Motor neuron (in vitro differentiated cells): ENCODE measurements at regions not wholly inside any gene's neighbourhood (a gene's known extent, or its start where the extent isn't known, plus 50 kb on each side); places are given as distances from the start of the nearest gene placed in this dataset.

Experiments
- ATAC-seq, 8 experiments: fragments of 200-7000 bp; cut with Tn5 transposase; replicated peaks in 6 of 8; 2 replicates each; pipeline ENCODE4 v1.8.0; 2021; ENCODE audit warnings: mild to moderate bottlenecking in 8 of 8, moderate library complexity in 8 of 8
- H3K27ac ChIP-seq, 2 donors: fragments of 250-450 bp; sonication (Bioruptor Pico); 2 replicates each; pipeline ENCODE4 v1.9.0; 2021; ENCODE audit warnings: antibody characterized with exemption in 2 of 2, mild to moderate bottlenecking in 2 of 2, moderate library complexity in 1 of 2
- H3K4me1 ChIP-seq, 2 donors: fragments of 250-450 bp; sonication (Bioruptor Pico); replicated peaks in 1 of 2; 2 replicates each; pipeline ENCODE4 v1.6.1; 2021; ENCODE audit warnings: antibody characterized with exemption in 2 of 2, mild to moderate bottlenecking in 2 of 2, moderate library complexity in 1 of 2
- H3K4me3 ChIP-seq, 5 donors: fragments of 250-450 bp; sonication (Bioruptor Pico); 2 replicates each; pipeline ENCODE4 v1.9.0; 2021; ENCODE audit warnings: antibody characterized with exemption in 5 of 5, mild to moderate bottlenecking in 5 of 5, moderate library complexity in 4 of 5
- WGBS, 10 experiments: fragments of 450-650 bp; shearing (Covaris generic); methylation state at CpG; one replicate each; pipeline ENCODE4 v1.0.0; 2022; 5-methylcytosine and 5-hydroxymethylcytosine counted together
- in situ Hi-C, 9 experiments: fragments of 400-800 bp; cut with MboI; loops; one replicate each; pipeline ENCODE4 v1.15.0; 2021; ENCODE audit warnings: low sequenced_read_pairs in 9 of 9, low pct_unique_long_range_greater_than_20kb in 2 of 9; ENCODE audit not compliant: unreplicated experiment in 9 of 9

GRCh38 chr5:62044989-62045388 is 261.0 kb upstream of the KIF2A start:
- Histone ChIP-seq H3K4me1 (peaks cover 11 to 22% of the 10 kb centered on the region in 2 donors), H3K27ac (no peak overlapping the region), H3K4me3 (no peak overlapping the region)
- no peak for ATAC-seq
- WGBS, 10 experiments: 8 to 100% (median 80%) methylated on average over 1 to 2 of the region's 2 CpGs; no CpG with 5 or more reads in 1 of the 10 experiments
- in situ Hi-C loops: no loop called here

DNA sequence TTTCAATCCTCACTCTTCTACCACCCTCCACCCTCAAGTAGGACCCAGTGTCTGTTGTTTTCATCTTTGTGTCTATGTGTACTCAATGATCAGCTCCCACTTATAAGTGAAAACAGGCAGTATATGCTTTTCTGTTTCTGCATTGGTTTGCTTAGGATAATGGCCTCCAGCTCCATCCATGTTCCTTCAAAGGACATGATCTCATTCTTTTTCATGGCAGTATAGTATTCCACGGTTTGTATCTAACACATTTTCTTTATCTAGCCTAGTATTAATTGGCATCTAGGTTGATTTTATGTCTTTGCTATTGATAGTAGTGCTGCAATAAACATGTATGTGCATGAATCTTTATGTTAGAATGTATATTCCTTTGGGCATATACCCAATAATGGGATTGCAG is 259.8 kb upstream of the KIF2A start:
- Histone ChIP-seq H3K27ac (no peak overlapping the region), H3K4me1 (peaks cover 11 to 18% of the 10 kb centered on the region in 2 donors), H3K4me3 (no peak overlapping the region)
- in situ Hi-C loops: no loop called here
- 0 to 100% (median 15%) methylated on average over 1 of the region's 1 CpG; no CpG with 5 or more reads in 4 of the 10 experiments for WGBS, 10 experiments
- ATAC-seq: no peak

DNA sequence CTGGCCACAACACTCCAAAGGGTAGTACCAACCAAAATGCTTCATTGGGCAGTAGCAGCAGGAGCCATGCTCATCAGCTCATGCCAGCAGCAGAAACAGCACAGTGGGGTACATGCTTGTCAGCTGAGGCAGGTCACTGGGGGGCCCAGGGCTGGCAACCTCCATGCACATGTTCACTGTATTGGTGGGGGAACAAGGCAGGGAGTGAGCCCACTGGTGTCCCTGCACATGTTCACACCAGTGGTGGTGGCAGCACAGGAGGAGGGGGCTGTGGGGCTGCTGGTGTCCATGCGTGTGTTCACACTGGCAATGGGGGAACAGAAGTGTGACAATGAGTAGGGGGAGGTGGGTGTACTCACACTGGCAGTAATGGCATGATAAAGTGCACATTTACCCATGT is 254.3 kb upstream of the KIF2A start:
- H3K27ac ChIP-seq: no peak overlapping the region
- in situ Hi-C loops: no loop called here
- ATAC-seq: no peak
- no peak overlapping the region for H3K4me3 ChIP-seq
- no CpG with 5 or more reads among the region's 1 CpG for WGBS, 10 experiments
- no peaks in the 10 kb centered on the region for H3K4me1 ChIP-seq

GRCh38 chr5:62059960-62060359 is 246.0 kb upstream of the KIF2A start:
- no peaks in the 10 kb centered on the region for H3K4me1 ChIP-seq
- no peak overlapping the region for H3K4me3 ChIP-seq
- 0 to 79% (median 59%) methylated on average over 1 to 2 of the region's 2 CpGs for WGBS, 10 experiments
- H3K27ac ChIP-seq: no peak overlapping the region
- no peak for ATAC-seq
- in situ Hi-C loops: no loop called here

DNA sequence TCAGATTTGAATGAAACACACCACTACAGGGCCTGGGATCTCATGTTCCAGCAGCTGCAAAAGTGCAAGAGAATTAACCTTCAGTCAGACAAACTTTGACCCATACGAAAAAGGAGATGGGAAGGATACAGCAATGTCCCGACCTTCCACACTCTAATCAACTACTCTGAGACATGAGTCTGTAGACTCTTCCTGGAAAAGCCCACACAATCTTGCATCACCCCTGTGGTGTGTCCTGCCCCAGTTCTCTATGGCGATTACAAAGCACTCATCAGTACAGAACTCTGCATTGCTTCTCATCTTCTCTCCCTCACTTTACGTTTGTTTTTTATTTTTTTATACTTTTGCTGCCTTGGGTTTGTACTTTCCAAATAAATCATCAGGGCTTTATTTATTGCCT is 241.0 kb upstream of the KIF2A start:
- peak in 2 of 8 experiments; percentile 50 to 55 for ATAC-seq
- WGBS, 10 experiments: 19 to 95% (median 59%) methylated on average over 1 to 4 of the region's 4 CpGs; no CpG with 5 or more reads in 2 of the 10 experiments
- in situ Hi-C loops: no loop called here
- Histone ChIP-seq H3K4me1 (no peaks in the 10 kb centered on the region), H3K27ac (no peak overlapping the region), H3K4me3 (no peak overlapping the region)

DNA sequence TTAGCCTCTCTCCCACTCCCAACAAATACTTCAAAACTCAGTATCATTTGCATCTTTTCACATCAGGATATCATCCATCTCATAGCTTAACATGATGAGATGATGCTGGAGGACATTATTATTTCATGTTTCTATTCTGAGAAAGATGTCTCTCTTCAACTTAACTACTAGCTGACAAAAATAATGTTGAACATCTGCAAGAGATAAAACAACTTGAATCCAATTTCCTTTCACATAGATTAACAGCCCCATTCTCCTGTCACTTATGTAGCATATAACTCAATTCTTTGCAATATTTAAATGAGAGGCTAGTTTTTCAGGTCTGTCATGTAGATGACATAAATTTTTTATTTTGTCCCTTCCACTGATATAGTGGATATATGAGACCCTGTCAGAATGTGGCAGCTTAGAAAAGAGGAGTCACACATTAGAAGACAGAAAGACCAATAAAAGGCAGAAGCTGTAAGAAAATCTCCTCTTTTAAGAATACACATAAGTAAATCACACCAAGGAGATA is 239.2 kb upstream of the KIF2A start:
- Histone ChIP-seq H3K4me1 (no peaks in the 10 kb centered on the region), H3K27ac (no peak overlapping the region), H3K4me3 (no peak overlapping the region)
- in situ Hi-C loops: no loop called here
- no peak for ATAC-seq

GRCh38 chr5:62068554-62068953 is 237.5 kb upstream of the KIF2A start:
- no peak for ATAC-seq
- in situ Hi-C loops: no loop called here
- no peaks in the 10 kb centered on the region for H3K4me1 ChIP-seq
- no peak overlapping the region for H3K4me3 ChIP-seq
- WGBS, 10 experiments: 8 to 80% (median 64%) methylated on average over 1 to 2 of the region's 3 CpGs; no CpG with 5 or more reads in 4 of the 10 experiments
- H3K27ac ChIP-seq: no peak overlapping the region

DNA sequence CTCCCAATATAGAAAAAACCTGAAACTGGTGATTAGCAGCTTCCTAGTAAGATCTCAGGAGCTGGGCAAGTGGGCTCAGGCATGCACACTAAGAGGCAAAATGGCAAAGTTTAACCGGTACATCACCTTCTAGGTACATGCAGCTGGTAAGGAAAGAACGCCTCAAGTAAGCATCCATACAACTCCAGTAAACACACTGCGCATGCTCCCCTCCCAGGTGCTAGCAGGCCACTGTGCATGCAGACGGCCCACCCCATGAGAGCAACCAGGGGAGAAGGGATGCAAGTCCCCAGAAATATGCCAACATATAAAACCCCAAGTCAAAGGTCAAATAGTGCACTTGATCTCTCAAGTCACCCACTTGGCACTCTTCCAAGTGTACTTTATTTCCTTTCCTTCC is 228.6 kb upstream of the KIF2A start:
- no peaks in the 10 kb centered on the region for H3K4me1 ChIP-seq
- no peak overlapping the region for H3K27ac ChIP-seq
- H3K4me3 ChIP-seq: no peak overlapping the region
- in situ Hi-C loops: no loop called here
- ATAC-seq: no peak
- WGBS, 10 experiments: 0 to 100% (median 100%) methylated on average over 1 to 4 of the region's 4 CpGs; no CpG with 5 or more reads in 4 of the 10 experiments

- H3K27ac ChIP-seq: no peak overlapping the region
- WGBS, 10 experiments: 50 to 94% (median 82%) methylated on average over 2 to 8 of the region's 9 CpGs; no CpG with 5 or more reads in 2 of the 10 experiments
- in situ Hi-C loops: no loop called here
Observed at GRCh38 chr5:62077823-62078550, 228.0 kb upstream of the KIF2A start.

GRCh38 chr5:62082370-62082801 is 223.6 kb upstream of the KIF2A start:
- in situ Hi-C loops: no loop called here
- H3K27ac ChIP-seq: no peak overlapping the region
- H3K4me3 ChIP-seq: no peak overlapping the region
- WGBS, 10 experiments: 0 to 100% (median 71%) methylated on average over 2 to 5 of the region's 5 CpGs
- H3K4me1 ChIP-seq: no peaks in the 10 kb centered on the region
- ATAC-seq: peak in 3 of 8 experiments; percentile 25 to 87 (median 27)

More at GRCh38 chr5:62077823-62078550, 228.0 kb upstream of the KIF2A start:
- H3K4me3 ChIP-seq: no peak overlapping the region
- no peak for ATAC-seq
- H3K4me1 ChIP-seq: no peaks in the 10 kb centered on the region

- ATAC-seq: no peak
- H3K27ac ChIP-seq: no peak overlapping the region
- in situ Hi-C loops: no loop called here
- H3K4me3 ChIP-seq: no peak overlapping the region
- no peaks in the 10 kb centered on the region for H3K4me1 ChIP-seq
- 17 to 93% (median 73%) methylated on average over 1 to 6 of the region's 7 CpGs; no CpG with 5 or more reads in 3 of the 10 experiments for WGBS, 10 experiments
Observed at GRCh38 chr5:62083247-62083646, 222.8 kb upstream of the KIF2A start.

- no peak overlapping the region for H3K4me3 ChIP-seq
- no peak overlapping the region for H3K27ac ChIP-seq
- in situ Hi-C loops: no loop called here
- 50 to 100% methylated on average over 1 of the region's 1 CpG; no CpG with 5 or more reads in 8 of the 10 experiments for WGBS, 10 experiments
- H3K4me1 ChIP-seq: no peaks in the 10 kb centered on the region
- ATAC-seq: no peak
Observed at GRCh38 chr5:62083661-62084060, 222.3 kb upstream of the KIF2A start.

DNA sequence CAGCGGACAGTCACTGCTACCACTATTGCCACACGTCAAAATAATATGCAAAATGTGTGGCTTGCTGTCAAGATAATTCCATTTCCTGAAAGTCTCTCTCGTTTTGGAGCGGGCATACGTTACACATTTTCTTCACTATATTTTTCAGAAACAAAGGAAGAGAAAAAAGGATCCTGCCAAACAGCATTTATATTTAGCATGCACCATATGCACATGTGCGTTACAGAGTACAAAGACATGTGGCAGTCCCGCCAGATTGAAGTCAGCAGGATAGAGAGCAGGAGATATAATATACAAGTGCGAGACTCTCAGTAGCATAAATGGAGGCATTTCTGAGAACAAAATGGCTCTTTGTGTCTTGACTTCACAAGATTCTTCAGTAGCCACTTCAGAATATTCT is 221.6 kb upstream of the KIF2A start:
- WGBS, 10 experiments: 0 to 98% (median 83%) methylated on average over 1 to 8 of the region's 8 CpGs
- ATAC-seq: no peak
- no peak overlapping the region for H3K4me3 ChIP-seq
- no peaks in the 10 kb centered on the region for H3K4me1 ChIP-seq
- in situ Hi-C loops: no loop called here
- H3K27ac ChIP-seq: no peak overlapping the region

GRCh38 chr5:62090953-62091352 is 215.1 kb upstream of the KIF2A start:
- Histone ChIP-seq H3K27ac (no peak overlapping the region), H3K4me3 (no peak overlapping the region), H3K4me1 (peaks cover 0 to 7% of the 10 kb centered on the region in 2 donors)
- in situ Hi-C loops: no loop called here
- no peak for ATAC-seq
